HG03045 (cell line): ENCODE measurements at regions not wholly inside any gene's neighbourhood (a gene's known extent, or its start where the extent isn't known, plus 50 kb on each side); places are given as distances from the start of the nearest gene placed in this dataset.

ENCODE experiments used
- ATAC-seq: cut with Tn5 transposase; IDR thresholded peaks from one replicate; pipeline ENCODE4 v1.9.1; 2021; ENCODE audit warnings: mild to moderate bottlenecking, moderate library complexity; ENCODE audit not compliant: unreplicated experiment

GRCh38 chr5:68406767-68407241, 191.2 kb downstream of the PIK3R1 start:
- peak; percentile 87 for ATAC-seq

- ATAC-seq: no peak
Measured at GRCh38 chr5:68407311-68408239, 192.0 kb downstream of the PIK3R1 start.

- ATAC-seq: no peak
Measured at GRCh38 chr5:68408345-68408871, 192.9 kb downstream of the PIK3R1 start.

DNA sequence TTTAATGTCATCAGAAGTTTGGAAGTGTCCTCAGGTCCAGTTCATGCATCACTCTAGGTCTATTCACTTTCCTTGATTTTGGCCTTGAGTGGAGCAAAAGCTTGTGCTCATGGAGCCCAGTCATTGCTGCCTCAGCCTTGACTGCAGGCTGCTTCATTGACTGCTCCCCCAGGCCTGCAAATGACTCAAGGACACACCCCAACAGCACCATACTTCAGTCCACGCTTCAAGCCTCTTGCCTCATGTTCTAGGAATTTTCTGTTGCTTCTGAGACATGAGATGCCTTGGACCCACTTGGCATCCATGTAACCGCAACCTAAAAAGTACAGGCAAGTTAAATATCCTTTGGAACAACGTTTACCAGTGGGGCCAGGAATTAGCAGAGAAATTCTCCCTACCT, 193.7 kb downstream of the PIK3R1 start:
- ATAC-seq: no peak

GRCh38 chr5:68411161-68411560, 195.6 kb downstream of the PIK3R1 start:
- no peak for ATAC-seq

- ATAC-seq: no peak
Measured at GRCh38 chr5:68415177-68416085, 199.9 kb downstream of the PIK3R1 start.

- no peak for ATAC-seq
Measured at GRCh38 chr5:68416714-68417113, 201.2 kb downstream of the PIK3R1 start.

DNA sequence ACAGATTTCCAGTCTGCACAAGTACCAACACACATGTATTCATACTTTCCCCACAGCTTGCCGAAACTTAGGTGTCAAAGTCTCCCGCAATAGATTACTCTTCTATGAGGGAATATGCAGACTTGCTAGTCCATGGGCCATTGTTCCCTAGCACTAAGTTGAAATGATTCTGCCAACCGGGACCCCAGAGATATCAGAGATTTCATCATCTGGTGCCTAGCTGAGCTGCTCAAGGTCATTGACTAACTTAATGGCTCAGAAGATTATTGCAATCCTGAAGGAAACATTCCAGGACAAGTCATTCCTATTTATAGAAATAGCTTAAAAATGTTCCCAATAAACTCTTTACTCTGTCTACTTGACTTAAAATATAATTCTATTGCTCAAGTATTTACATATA, 202.6 kb downstream of the PIK3R1 start:
- no peak for ATAC-seq

- ATAC-seq: no peak
Measured at GRCh38 chr5:68418680-68419079, 203.1 kb downstream of the PIK3R1 start.

DNA sequence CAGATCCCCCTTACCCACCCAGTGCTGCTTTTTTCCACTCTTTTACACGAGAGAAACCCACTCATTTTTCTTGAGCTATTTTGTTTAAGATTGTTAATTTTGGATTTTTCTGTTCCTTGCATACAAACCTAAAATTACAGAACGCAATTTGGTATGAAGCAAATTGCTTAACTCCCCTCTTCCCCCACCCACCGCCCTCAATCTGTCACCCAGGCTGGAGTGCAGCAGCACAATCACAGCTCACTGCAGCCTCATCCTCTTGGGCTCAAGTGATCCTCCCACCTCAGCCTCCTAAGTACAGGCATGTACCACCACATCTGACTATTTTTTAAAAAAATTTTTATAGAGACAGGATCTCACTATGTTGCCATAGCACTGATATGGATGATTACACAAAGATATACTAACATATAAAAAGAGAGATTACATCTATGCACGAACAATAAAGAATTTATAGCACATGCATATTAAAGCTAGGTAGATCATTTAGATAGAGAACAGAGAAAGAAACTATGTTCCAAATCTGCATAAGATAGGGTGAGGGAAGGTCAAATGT, 203.6 kb downstream of the PIK3R1 start:
- ATAC-seq: no peak

GRCh38 chr5:68419637-68420452, 204.3 kb downstream of the PIK3R1 start:
- no peak for ATAC-seq

DNA sequence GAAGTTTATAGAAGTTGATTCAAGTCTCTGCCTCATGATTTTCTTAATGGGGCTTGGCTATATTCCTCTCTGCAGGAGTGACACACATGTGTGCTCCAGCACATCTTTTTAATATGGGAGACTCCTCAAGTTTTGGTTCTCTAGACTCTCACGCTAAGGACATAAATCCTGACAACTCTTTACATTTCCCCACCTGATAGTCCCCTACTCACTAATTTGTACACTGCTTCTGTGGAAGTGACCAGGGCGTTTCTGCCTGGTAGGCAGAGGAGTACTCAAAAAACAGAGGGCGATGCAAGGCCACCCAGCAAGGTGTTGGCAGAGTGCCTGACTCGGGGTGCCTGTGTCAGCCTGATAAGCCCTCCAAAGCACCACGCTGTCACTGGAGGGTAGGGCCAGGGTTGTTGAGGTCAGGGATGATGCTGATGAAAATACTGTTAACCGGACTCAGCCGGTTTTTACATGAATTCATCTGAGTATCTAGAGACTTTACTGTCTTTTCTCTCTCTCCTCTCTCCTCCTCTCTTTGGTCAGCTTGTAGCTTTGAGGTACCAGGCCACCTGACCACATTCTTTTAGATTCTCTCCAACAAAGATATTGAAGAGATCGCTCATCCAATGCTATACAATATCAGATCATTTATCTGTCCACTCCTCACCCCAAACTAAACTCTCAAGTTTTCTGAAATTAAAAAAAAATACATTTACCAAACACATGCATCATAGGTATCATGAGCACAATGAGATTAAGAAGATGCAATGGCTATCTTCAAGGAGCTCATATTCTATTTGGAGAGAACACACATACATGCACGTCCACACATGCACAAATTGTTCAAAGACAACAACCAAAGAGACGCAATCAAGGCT, 205.2 kb downstream of the PIK3R1 start:
- ATAC-seq: no peak

GRCh38 chr5:68421485-68422220, 206.1 kb downstream of the PIK3R1 start:
- ATAC-seq: no peak

DNA sequence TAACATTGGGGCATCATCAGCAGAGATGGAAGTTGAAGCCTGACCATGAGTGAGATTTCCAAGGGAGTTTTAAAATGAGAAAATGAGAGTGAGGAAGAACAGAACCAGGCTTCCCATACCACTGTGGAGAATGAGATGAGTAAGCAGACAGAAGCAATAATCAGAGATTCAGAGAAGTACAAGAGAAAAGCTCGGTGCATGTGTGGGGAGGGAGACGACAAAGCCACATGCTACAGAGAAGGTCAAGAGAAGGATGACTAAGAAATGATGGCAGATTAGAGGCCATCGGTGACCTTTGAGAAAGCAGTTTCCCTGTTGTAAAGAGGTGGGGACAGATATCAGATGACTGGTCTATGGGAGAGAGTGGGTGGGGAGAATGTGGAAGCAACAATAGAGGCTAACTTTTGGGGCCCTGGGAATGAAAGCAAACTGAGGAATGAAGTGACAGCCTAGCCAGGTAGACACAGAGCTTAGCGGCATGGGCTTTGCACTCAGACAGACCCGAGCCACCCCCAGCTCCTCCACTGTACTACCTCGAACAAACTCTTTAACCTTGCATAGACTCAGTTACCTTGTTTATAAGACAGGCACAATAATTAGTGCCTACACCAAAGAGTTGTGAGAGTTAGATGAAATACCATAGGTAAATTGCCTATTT, 207.7 kb downstream of the PIK3R1 start:
- ATAC-seq: peak; percentile 61

DNA sequence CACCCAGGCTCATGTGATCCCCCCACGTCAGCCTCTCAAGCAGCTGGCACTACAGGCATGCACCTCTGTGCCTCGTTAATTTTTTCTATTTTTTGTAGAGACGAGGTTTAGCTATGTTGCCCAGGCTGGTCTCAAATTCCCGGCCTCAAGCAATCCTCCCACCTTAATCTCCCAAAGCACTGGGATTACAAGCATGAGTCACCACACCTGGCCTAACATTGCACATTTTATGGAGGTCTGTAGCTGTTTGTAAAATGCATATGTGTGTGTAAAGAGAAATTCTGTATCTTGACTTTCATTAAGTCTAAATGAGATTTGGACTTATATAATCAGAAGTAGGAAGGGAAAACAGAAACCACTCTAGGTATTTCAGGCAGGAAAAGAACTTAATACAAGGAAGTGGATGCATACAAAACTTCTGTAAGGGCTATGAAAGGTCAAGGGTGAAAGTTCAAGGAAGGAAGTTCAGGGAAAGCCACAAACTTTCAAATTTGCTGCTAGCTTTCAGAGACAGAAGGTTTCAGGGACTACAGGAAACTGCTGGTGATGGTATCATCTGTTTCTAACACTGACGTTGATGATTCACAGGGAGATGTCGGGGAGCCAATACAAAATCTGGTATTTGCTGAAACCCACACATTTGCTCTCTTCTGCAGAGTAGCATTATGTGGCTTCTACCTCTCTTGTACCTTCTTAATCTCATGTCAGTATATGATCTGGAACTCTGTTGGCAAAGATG, 209.4 kb downstream of the PIK3R1 start:
- peak; percentile 48 for ATAC-seq

- no peak for ATAC-seq
Measured at GRCh38 chr5:68426586-68426985, 211.0 kb downstream of the PIK3R1 start.

GRCh38 chr5:68428231-68428811, 212.8 kb downstream of the PIK3R1 start:
- no peak for ATAC-seq
